ENCODE measurements at regions not wholly inside any gene's neighbourhood (a gene's known extent, or its start where the extent isn't known, plus 50 kb on each side); places are given as distances from the start of the nearest gene placed in this dataset.
A peak's percentile ranks its signal among the peaks of the same experiment; 100 is the strongest.

DNA sequence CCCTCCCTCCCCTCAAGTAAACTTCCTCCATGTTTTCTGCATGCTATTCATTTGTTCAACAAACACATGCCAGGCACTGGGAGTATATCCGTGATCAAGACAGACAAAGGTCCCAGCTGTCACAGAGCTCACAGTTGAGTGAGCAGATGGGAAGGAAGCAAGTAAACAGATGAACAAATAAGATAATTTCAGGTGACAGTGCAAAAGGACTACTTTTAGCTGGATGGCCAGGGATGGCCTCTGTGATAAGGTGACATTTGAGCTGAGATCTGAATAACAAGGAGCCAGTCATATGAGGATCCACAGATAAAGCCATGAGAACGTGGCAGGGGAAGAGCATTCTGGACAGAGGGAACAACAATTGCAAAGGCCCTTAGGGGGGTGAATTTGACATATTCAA lies 121.7 kb upstream of the RAD23B start:
- DNase-seq (ENCODE audit: low spot score) (no peak), ATAC-seq (no peak)

DNA sequence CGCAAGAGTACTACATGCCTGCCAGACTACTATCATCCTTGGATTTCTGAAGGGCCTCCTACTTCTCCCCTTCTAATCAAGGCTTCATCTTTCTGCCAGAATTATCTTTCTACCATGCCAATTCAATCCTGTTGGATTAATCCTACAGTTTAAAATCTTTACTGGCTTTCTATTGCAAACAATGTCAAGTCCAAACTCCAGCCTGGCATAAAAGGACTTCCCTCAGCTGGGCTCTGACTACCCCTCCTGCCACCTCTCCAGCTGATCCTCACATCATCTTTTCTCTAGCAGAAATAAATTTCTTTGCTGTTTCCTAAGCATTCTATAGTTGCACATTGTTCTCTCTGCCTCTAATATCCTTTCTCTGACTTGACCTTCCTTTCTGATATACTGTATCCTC lies 119.7 kb upstream of the RAD23B start:
- ATAC-seq (peak; percentile 79), DNase-seq (ENCODE audit: low spot score) (no peak)

DNA sequence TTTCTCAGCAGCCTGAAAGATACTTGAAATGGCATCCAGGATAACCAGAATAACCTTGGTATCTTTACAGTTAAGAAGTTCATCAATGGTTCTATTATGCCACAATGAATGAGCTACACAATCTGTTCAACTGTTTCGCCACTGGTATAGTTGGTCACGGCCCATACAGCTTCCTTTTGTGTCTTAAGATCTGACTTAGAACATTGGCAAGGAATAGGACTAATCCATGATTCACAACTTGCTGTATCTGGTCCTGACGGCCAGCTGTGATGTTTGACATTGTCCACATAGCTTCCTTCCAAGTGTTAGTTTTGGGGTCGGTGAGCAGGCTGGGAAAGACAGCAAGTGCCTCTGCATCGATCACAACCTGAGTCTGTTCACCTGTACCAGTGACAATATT lies 113.3 kb upstream of the RAD23B start:
- ATAC-seq (no peak), DNase-seq (ENCODE audit: low spot score) (no peak)

DNA sequence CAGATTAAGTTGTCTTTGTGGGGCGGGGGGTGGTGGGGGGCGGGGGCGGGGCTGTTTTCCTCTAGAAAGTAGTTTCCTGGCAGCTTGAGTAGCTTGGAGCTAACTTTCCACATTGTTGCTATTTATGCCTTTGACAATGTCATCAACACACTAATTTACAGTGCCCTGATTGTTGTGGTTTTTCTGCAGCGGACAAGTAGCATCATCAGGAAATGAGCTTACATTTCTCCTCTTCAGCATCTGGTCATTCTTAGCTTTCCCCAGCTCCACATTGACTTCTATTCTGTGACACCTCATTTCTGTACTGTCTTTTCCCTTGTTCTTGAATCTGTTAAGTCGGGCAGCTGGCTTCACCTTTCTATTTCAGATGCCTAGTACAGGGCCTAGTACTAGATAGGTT lies 112.3 kb upstream of the RAD23B start:
- ATAC-seq, result no peak
- no peak for DNase-seq (ENCODE audit: low spot score)

DNA sequence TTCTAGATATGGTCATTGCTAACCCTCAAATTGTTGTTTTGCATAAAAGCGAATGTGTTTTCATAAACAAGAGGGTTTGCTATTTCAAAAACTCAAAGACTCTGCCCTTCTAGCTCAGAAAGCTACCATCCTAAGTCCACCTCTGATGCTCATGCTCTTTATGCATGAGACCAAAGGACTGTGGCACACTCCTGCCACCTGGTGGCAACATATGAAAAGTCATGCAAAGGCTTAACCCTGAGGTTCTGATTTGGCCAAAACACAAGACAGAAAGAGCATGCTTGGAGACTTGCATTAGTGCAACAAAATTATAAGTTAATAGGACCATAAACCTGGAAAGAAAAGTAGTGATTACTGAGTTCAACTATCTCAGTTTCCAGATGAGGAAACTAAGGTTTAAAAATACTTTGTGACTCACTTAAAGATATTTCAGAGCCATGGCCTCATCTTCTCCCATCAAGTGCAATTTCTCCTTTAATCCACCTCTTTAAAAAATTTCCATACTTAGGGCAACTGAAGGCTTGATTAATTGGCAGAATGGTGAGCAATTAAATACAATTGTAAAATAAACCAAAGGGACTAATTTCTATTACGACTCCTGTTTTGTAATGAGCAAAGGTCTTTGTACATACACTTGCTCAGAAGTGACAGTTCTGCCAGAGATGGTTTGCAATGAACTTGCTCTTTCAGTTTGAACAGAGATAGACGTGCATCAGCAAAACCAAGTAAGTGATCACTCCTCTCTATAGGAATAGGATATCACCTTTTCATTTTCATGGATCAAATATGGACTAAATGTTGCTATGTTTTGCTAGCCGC lies 110.7 kb upstream of the RAD23B start:
- DNase-seq (ENCODE audit: low spot score) (peak; percentile 80), ATAC-seq (peak; percentile 92)

DNA sequence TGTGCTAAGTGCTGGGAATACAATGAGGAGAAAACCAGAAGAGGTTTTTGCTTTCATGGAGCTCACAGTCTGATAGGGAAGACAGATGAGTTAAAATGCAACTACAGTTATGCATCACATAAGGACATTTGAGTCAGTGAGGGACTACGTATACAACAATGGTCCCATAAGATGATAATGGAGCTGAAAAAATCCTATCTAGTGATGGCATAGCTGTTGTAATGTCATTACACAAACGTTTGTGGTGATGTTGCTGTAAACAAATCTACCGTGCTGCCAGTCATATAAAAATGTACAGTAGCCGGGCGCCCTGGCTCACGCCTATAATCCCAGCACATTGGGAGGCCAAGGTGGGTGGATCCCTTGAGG lies 110.1 kb upstream of the RAD23B start:
- ATAC-seq (no peak), DNase-seq (ENCODE audit: low spot score) (no peak)

DNA sequence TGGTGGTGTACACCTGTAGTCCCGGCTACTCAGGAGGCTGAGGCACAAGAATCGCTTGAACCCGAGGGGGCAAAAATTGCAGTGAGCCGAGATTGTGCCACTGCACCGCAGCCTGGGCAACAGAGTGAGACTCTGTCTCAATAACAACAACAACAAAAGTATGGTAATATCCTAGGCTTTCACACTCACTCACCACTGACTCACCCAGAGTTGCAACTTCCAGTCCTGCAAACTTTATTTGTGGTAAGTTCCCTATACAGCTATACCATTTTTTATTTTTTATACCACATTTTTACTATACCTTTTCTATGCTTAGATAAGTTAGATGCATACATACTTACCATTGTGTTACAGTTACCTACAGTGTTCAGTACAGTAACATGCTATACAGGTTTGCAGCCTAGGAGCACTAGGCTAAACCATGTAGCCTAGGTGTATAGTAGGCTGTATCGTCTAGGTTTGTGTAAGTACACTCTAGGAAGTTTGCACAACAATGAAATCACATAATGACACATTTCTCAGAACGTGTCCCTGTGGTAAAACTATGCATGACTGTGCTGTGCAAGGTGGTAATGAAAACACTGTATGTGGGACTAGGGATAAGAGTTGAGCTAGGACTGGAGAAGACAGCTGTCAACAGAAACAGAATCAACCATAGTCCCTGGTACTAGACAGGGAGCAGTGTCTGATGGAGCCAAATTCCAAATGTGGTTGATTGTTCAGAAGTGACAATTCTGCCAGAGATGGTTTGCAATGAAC lies 109.5 kb upstream of the RAD23B start:
- DNase-seq (ENCODE audit: low spot score), result no peak
- ATAC-seq, result no peak

DNA sequence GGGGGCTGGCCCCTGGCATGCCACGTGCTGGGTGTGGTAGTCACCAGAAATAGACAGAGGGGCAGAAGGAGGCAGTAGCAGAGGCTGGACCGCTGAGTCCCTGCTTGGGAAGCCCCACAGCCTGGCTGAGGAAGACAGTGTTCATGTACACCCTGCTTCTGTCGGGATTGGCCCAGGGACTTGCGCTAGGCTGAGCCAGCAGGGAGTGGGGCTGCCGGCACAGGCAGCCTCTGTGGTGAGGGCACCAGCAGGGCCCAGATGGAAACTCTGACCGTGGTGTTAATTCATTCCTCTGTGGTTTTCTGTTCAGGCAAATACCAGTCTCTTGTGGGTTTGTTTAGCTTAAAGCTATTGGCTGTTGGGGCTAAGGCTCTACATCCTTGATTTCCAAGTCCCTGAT lies 108.6 kb upstream of the RAD23B start:
- no peak for ATAC-seq
- no peak for DNase-seq (ENCODE audit: low spot score)

DNA sequence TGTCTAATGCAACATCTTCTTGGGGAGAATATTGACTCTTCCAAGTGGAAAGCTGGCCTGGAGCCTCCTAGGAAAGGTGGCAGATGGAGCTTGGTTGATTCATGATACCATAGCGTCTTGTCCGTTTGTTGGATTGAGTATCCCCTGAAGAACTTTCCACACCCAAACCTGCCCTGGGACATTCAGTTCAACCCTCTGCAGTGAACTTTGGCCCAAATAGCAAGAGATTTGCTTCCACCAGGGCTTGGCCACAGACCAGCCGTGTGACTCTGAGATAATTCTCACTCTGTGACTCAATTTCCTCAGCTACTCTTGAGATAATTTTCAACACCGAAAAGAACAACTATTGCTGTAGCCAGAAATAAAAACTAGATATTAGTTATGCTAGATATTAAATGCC lies 108.0 kb upstream of the RAD23B start:
- DNase-seq (ENCODE audit: low spot score) (peak; percentile 65), ATAC-seq (peak; percentile 60)

DNA sequence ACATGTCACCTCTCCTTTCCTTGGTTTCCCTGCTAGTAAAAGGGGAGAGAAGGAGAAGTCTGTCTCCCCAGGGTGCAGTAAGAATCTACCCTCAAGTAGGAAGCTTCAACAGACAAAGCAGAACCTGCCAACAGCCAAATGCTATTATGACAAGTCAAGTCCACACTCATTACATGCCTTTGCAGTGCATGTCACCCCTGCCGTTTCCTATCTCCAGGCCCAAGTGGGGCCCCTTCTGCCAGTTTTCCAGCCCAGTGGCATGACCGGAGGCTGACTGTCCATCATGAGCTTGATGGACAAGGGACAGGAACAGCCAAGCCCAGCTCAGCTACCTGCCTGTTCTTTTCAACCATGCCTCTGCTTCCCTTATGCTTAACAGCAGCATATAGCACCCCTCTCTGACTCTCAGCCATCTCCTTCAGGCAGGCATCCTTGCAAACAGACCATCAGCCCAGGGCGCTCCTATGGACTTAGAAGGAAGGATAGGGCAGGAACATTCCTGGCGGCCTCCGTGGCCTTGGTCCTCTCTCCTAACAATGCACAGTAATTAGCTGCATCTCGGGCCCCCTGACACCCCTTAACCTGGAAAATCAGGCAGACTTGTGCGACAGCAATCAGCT lies 107.2 kb upstream of the RAD23B start:
- ATAC-seq, result no peak
- no peak for DNase-seq (ENCODE audit: low spot score)

DNA sequence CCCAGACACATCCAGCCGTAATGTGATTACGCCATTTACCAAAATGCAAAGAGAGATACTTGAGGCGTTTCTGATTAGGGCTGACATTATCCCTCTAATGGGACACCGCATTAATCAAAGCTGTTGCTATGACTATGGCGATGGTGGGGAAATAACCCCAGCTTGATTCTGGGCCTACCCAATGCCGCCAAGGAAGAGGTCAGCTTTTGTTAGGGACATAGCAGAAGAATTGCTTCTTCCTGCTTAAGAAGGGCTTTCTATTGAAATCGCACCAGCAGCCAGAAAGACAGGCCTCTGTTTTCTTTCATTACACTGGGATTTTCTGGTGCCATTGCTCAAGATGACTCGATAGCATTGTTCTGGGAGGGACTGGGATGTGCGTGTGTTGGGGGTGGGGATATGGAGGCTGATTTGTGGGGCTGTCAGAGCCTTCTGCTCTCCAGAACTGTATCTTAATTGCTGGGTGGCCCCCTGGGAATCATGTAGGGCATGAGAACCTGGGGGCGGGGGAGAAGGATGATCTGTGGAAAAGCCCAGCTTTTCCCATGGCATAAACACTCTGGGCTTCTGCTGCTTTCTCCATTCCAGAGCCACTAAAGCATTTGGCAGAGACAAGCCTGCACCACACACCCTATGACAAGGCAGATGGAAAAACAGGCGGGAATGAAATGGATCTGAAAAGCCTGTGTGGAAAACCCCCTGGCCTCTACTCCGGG lies 106.5 kb upstream of the RAD23B start:
- ATAC-seq, result no peak
- no peak for DNase-seq (ENCODE audit: low spot score)

DNA sequence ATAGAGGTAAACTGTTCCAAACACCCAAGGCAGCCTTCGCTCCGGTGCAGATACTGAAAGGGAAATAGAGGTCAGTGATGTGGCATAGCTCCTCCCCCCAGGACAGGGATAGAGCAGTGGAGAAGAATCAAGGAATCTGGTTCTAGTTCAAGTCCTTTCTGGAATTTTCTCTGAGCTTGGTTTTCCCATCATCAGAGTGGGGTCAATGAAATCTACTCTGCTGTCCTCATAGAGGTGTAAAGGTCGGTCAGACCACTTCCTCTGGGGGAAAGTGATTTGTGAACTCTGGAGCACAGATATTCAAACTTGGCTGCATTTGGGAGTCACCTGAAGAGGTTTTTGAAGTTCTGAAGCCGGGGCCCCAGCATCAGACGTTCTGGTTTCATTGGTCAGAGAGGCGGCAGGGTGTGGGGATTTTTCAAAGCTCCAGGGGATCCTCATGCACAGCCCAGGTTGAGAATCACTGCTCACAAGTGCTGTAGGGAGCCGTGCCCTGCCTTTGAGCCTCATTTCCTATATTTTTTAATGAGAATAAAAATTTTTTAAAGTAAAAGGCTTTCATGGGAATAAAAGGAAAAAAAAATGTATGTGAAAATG lies 105.7 kb upstream of the RAD23B start:
- DNase-seq (ENCODE audit: low spot score), result no peak
- peak; percentile 3 for ATAC-seq

DNA sequence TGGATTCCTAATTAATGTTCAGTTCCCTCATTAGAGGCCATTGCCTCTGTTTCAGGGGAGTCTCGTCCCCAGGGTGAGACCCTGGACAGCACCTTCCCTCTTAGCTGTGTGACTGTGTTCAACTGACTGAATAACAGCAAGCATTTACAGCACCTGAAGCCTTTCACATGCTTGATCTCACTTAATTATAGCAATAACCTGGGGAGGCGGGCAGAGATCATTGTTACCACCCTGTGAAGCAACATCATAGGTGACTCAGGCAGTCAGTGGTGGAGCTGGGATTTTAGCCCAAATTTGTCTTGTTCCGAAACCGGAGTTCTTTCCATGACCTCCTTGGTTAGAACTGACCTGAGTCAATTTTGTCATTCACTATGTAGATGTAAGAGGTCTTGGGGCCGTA lies 105.2 kb upstream of the RAD23B start:
- DNase-seq (ENCODE audit: low spot score) (peak; percentile 55), ATAC-seq (peak; percentile 58)

DNA sequence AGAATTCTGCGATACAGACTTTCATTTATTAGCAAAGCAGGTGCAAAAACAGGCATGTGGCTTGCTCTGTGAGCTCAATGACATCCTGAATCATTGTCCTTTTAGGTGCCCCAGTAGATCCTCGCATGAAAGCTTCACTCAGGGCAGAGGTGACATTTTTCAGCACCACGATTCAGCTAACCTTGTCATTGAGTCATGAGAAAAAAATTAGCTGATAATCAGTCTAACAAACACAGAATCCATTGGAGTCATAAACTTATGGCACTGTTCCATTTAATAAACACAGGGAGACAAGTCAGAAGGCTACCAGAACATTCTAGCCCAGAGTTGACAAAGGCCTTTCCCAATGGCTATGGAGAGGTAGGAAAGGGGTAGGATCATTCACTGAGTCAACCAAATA lies 104.8 kb upstream of the RAD23B start:
- no peak for ATAC-seq

DNA sequence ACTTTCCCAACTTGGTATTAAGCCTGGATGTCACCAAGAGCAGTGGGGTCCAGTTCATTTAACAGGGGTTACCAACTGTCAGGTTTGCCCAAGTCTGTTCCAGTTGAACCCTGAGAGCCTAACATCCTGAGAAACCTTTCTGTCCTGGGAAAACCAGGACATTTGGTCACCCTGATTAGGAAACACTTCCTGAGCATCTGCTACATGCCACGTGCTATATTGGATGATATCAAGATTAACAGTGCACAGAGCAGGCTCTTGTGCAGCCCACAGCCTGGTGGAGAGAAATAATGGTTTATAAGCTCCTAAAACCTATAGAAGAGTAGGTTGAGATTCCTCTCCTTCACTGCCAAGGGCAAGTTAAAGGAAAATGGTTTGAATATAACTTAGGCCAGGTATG lies 102.9 kb upstream of the RAD23B start:
- ATAC-seq, result no peak
- no peak for DNase-seq (ENCODE audit: low spot score)

More for the DNA sequence above, 104.8 kb upstream of the RAD23B start:
- no peak for DNase-seq (ENCODE audit: low spot score)

DNA sequence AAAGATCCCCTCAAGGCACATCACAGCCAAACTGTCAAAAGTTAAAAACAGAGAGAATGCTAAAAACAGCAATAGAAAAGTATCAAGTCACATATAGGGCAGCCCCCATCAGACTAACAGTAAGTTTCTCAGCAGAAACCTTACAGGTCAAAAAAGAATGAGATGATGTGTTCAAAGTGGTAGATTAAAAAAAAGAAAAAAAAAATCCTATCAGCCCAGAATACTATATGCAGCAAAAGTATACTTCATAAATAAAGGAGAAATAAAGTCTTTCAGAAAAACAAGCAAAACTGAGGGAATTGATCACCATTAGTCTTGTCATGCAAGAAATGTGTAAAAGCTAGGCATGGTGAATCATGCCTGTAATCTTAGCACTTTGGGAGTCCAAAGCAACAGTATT lies 99.9 kb upstream of the RAD23B start:
- no peak for ATAC-seq
- DNase-seq (ENCODE audit: low spot score), result no peak

DNA sequence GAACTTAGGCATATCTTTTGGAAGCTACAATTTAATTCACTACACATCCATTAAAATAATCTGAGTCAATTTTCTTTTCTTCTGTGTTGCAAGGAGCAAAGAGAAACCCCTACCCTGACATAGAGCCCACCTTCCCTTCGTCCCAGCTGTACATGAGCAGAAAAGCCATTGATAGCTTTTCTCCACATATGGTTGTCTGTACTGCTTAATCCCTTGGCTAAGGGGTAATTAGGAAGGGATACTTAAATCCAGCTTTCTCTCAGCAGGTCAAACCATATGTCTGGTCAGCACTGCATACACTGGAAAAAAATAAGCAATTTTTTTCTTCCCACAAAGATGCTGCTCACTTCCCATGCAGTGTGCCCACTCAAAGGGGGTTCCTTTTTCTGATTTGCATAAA lies 94.7 kb upstream of the RAD23B start:
- DNase-seq (ENCODE audit: low spot score) (no peak), ATAC-seq (no peak)

DNA sequence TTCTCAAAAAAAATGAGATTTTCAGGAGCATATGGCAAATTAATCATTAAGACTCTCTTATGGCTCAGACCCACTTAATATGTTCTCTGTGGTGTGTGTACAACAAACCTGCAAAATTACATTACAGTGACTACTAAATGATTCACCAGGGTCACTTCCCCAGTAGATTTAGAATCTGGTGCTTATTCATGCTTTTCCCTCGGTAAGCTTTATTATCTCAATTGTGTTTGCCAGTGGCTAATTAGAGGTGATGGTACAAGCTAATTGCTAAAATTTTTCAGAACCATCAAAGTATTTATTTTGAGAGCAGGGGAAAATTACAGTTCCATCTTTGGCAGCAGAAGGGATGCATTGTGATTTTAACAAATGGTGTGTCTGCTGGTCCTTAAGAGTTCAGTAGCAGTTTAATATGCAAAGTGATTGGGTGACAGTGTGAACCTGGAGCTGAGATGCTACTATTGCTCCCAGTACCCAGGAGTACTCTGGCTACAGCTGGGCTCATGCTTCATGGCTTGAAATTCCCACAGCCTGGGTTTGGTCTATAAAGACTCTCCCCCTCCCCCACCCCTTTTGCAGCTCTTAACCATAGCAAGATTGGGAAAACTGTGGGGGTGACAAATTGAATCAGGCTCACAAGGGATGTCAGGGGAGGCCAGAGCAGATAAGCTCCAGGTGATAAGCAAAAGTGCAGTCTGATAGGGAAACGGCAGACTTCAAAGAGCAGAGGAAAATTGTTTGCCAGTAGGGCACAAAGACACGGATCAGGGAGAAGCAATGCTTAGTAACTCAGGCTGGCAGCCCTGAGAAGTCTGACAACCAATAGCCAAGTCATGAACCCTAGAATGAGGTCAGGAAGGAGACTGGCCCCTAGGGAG lies 92.8 kb upstream of the RAD23B start:
- DNase-seq (ENCODE audit: low spot score) (no peak), ATAC-seq (peak; percentile 26)

DNA sequence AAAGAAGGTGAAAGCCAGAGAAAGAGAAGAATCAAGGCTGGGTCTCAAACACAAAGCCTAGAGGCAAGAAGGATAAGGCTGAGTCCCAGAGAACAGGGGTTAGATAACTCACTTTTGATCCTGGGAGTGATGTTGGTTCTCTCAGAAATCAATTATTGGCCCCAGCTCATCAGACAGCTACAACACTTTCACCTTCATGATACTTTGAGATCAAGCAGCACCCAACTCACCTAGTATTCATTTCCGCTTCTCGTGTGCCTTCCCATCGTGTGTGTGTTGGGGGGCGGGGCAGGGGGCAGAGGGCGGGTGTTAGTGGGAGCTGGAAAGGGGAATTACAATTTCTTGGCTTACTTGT lies 92.2 kb upstream of the RAD23B start:
- ATAC-seq (peak; percentile 85), DNase-seq (ENCODE audit: low spot score) (no peak)

DNA sequence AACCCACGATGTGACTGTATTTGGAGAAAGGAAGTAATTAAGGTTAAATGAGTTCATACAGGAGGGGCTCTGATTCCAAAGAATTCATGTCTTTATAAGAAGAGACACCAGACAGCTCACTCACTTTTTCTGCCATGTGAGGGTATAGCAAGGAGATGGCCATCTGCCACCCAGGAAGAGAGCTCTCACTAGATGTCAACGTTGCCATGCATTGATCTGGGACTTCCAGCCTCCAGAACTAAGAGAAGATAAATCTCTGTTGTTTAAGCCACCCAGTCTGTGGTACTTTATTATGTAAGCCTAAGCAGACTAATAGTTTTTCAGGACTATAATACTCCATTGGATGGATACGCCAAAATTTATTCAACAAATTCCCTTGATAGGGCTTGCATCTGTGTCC lies 89.8 kb upstream of the RAD23B start:
- no peak for DNase-seq (ENCODE audit: low spot score)
- no peak for ATAC-seq

All from left lobe of liver (tissue), 2 donors.